HepG2 (cell line): ENCODE measurements at regions not wholly inside any gene's neighbourhood (a gene's known extent, or its start where the extent isn't known, plus 50 kb on each side); places are given as distances from the start of the nearest gene placed in this dataset.

Experiments
- EP300 ChIP-seq, 3 experiments: sonication (generic) in 1 of 3; formaldehyde crosslinking in 1 of 3; IDR thresholded peaks; 2 replicates each; pipeline versions ENCODE4 v1.5.1 to v1.6.1; 2011 to 2020; ENCODE audit warnings: low read depth in 2 of 3, low read length in 2 of 3, borderline replicate concordance in 1 of 3, improper control_type of control experiment in 1 of 3, mild to moderate bottlenecking in 1 of 3, missing genetic modification reagents in 1 of 3, moderate library complexity in 1 of 3
- HIVEP1 ChIP-seq: sonication (generic); formaldehyde crosslinking; IDR thresholded peaks from 2 replicates; pipeline ENCODE4 v1.4.0; 2020; ENCODE audit warnings: mild to moderate bottlenecking, missing genetic modification reagents
- POLR2AphosphoS5 ChIP-seq: IDR thresholded peaks from 2 replicates; pipeline ENCODE4 v1.6.1; 2012; ENCODE audit warnings: low read depth, low read length
- REST ChIP-seq, 2 experiments: IDR thresholded peaks; 2 replicates each; pipeline ENCODE4 v1.6.1; 2011 to 2012; ENCODE audit warnings: low read length in 2 of 2, borderline replicate concordance in 1 of 2, low read depth in 1 of 2, mild to moderate bottlenecking in 1 of 2, moderate library complexity in 1 of 2
- SRY ChIP-seq: sonication (generic); formaldehyde crosslinking; IDR thresholded peaks from 2 replicates; pipeline ENCODE4 v1.8.0; 2022; ENCODE audit warnings: mild to moderate bottlenecking, missing genetic modification reagents
- ZFP41 ChIP-seq: sonication (generic); formaldehyde crosslinking; IDR thresholded peaks from 2 replicates; pipeline ENCODE4 v1.4.0; 2020; ENCODE audit warnings: mild to moderate bottlenecking, missing genetic modification reagents, borderline replicate concordance
- ZFX ChIP-seq: sonication (generic); formaldehyde crosslinking; IDR thresholded peaks from 2 replicates; pipeline ENCODE4 v1.4.0; 2020; ENCODE audit warnings: mild to moderate bottlenecking, low read depth, missing genetic modification reagents, moderate library complexity
- ZNF598 ChIP-seq: sonication (generic); formaldehyde crosslinking; IDR thresholded peaks from 2 replicates; pipeline ENCODE4 v1.5.1; 2020; ENCODE audit warnings: mild to moderate bottlenecking, missing genetic modification reagents, borderline replicate concordance

DNA sequence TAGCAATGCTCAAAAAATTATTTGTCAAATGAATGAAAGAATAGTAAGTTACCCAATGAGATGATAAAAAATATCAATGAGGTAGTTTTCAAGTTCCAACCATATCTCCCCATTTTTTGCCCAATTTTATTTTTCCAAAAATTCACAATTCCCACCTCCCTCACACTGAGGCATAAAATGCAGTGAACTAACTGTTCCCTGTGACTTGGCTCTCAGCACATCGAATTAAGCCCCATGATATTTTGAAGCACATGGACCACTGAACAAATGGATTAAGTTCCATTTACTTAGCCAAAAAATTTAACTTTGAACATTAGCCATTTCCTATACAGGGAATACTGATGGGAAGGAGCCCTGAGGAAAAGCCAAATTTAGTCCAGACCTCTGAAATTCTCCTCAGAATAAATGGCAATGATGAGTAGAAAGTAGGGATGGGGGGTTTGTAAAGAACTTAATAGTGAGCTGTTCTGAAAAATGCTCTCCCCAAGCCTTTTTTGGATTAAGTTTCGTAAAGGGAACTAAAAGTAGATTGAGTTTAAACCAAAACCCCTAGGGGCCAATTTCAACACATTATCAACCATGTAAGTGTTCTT, 166.3 kb upstream of the GRM3 start:
- TF ChIP-seq POLR2AphosphoS5 (no peak), ZFP41 (no peak), SRY (CRISPR knock-in tag) (no peak), ZNF598 (CRISPR knock-in tag) (no peak), EP300 (IDR thresholded peaks at IDR 0.05; ENCODE audit: low read depth in 2 of 2, low read length in 2 of 2) (no peak), EP300 (CRISPR knock-in tag; IDR thresholded peaks at IDR 0.05; ENCODE audit: borderline replicate concordance) (no peak), HIVEP1 (CRISPR knock-in tag) (no peak), REST (IDR thresholded peaks at IDR 0.05; ENCODE audit: borderline replicate concordance in 1 of 2, low read depth in 1 of 2, low read length in 2 of 2) (no peak), ZFX (no peak)
